Central memory CD4-positive, alpha-beta T cell (primary cell): ENCODE measurements at regions not wholly inside any gene's neighbourhood (a gene's known extent, or its start where the extent isn't known, plus 50 kb on each side); places are given as distances from the start of the nearest gene placed in this dataset.

ENCODE experiments used
- DNase-seq: peaks from one replicate; pipeline ENCODE4 v3.0.0; 2022

- DNase-seq, result no peak
Measured at GRCh38 chr1:38249001-38249400, 202.4 kb upstream of the POU3F1 start.

GRCh38 chr1:38246955-38247952, 200.7 kb upstream of the POU3F1 start:
- no peak for DNase-seq

GRCh38 chr1:38244218-38244845, 197.7 kb upstream of the POU3F1 start:
- no peak for DNase-seq

DNA sequence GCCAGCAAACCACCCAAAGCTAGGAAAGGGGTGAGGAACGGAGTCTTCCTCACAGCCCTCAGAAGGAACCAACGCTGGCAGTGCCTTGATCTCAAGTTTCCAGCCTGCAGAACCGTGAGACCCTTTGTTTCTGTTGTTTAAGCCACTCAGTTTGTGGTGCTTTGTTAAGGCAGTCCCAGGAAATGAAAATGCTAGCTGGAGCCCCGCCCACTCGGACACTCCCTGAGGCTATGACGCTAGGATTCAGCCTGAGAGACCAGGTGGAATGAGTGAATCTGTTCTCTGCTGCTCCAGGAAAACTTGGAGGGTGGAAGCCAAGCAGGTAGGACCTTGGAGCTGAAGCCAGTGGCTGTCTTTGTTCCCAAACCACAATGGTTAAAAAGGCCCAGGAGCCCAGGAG, 196.5 kb upstream of the POU3F1 start:
- no peak for DNase-seq

- DNase-seq, result no peak
Measured at GRCh38 chr1:38242506-38242905, 195.9 kb upstream of the POU3F1 start.

GRCh38 chr1:38241594-38242334, 195.2 kb upstream of the POU3F1 start:
- DNase-seq, result no peak

- no peak for DNase-seq
Measured at GRCh38 chr1:38240618-38241017, 194.0 kb upstream of the POU3F1 start.

DNA sequence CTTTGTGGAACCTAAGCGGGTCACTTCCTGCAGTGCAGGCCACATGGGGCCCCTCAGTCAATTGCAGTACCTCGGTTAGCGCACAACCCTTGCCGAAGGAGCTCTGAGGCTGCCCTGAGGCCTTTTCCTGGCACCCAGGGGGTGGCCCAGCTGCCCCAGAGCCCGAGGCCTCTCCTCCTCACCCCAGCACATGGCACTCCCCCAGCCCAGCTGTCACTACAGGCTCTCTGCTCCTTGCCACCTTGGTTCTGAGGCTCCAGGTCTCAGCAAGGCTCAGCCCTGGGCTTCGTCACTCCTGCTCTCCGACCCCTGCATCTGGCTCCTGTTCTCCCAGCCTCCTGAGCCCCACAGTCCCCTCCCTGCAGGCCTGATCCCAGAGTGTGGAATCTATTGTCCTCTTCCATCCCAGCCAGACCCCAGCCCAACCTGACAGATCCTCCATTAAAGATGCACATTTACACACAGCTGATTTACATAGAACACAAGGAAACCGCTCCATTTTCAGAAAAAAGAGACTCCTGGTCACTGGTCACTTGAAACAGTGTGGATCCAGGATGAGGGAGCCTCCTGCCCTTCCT, 192.8 kb upstream of the POU3F1 start:
- DNase-seq, result no peak

DNA sequence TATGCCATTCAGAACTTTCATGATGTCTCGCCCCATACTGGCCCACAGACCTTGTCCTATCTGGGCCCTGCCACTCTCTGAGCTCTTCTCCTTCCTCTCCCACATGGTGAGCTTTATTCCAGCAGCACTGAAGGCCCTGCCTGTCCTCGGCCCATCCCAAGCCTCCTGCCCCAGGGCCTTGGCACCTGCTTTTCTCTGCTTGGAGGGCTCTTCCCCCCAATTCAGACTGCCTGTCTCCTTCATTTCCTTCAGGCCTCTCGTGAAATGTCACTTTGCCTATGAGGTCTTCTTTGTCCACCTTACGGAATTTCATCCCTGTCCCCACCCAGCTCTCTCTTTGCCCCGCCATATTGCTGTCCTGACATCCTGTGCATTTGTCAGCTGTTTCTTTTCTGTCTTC, 191.7 kb upstream of the POU3F1 start:
- DNase-seq, result no peak

GRCh38 chr1:38235705-38236104, 189.1 kb upstream of the POU3F1 start:
- no peak for DNase-seq

DNA sequence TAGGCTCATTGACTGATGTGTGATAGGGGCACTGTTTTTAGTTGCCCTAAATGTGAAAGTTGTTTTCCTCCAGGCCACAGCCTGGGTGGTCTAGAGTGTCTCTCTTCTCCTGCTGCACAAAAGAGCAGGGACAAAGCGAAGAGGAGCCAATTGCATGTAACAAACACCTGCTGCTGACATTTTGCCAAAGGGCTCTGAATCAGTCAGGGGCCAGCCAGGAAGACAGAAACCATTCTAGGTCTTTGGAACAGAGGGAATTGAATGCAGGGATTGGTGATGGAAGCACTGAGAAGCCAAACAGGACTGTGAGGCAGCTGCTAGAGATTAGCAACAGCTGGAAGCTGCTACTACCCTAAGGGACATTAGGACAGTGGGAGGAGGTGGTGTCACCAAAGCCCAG, 185.3 kb upstream of the POU3F1 start:
- no peak for DNase-seq

DNA sequence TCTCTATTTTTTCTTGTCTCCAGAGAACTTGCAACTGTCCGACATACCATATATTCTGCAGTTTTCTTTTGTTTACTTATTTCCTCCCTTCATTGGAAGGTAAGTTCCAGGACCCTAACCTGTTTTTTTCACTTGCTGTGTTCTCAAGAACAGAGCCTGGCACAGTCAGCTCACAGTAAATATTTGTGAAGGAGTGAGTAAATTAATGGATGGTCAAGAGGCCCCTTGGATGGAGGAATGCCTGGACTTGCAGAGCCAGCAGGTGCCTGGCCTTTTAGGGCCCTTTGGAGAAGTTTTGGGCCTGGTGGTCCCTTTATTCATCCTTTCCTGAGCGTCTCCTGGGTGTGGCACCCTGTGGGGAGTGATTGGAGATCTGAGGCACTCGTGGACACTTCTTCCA, 182.1 kb upstream of the POU3F1 start:
- no peak for DNase-seq

DNA sequence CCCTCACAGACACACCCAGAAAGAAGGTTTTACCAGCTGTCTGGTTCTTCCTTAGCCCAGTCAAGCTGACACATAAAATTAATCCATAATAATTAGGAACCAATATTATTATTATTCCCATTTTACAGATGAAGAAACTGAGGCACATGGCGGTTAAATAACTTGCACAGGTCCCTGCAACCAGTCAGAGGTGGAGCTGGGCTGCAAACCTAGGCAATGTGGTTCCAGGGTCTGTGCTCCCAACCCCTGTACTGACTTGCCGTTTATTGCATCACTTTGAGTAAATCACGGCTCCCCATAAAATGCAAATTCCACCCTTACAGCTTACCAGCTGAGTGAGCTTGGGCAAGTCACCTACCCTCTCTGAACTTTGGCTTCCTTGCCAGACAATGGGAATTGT, 179.2 kb upstream of the POU3F1 start:
- DNase-seq, result no peak

GRCh38 chr1:38223391-38223790, 176.8 kb upstream of the POU3F1 start:
- DNase-seq, result no peak

DNA sequence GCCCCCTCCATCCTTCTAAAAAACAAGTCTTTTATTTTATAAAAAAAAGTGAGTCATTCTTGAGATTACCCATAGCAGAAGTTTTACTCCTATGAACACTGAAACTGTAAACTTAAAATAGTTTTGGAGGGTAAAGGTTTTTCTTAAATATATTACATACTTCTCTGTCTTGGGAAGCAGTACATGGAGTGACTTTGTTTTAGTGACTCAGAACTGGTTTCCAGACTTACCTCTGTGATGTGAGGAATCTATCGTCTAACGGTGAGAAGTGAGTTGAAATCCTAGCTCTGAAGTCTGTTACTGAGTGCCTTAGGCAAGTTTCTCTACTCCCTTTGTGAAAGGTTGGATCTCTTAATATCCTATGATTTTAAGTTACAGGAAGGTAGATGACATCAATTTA, 176.3 kb upstream of the POU3F1 start:
- no peak for DNase-seq

GRCh38 chr1:38221006-38221649, 174.5 kb upstream of the POU3F1 start:
- no peak for DNase-seq

GRCh38 chr1:38217316-38217715, 170.7 kb upstream of the POU3F1 start:
- no peak for DNase-seq

DNA sequence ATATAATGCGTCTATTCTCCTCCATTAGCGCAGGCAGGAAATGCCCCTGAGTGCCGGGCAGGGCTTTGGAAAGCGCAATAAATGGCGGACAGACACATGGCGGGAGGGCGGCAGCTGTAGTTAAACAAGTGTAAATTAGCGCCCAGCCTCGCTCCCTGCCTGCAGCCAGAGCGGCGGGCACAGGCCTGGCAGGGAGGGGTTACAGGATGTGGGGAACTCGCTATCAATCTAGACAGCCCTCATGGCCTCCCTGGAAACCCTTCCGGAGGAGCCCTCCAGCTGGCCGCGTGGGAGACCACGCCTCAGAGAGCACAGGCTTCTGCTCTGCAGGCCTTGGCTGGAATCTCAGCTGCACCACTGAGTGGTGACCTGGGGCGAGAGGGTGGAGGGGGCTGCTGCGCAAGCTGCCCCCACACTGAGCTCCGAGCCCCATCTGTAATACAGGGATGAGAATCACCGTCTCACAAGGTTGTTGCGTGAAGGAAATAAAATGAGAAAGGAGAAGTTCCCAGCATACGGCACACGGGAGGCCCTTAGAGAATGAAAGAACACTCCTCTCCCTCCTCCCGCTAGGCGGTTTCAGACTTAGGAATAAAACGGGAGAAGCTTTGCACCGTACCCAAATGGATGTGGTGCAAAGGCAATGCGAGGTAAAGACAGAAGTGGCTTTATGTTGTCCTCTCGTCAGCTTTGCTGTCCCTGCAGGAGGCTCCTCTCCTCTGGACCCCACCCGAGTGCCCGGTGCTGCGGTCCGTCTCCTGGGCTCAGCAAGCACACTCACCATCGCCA, 167.2 kb upstream of the POU3F1 start:
- no peak for DNase-seq

GRCh38 chr1:38210895-38211177, 164.2 kb upstream of the POU3F1 start:
- no peak for DNase-seq

DNA sequence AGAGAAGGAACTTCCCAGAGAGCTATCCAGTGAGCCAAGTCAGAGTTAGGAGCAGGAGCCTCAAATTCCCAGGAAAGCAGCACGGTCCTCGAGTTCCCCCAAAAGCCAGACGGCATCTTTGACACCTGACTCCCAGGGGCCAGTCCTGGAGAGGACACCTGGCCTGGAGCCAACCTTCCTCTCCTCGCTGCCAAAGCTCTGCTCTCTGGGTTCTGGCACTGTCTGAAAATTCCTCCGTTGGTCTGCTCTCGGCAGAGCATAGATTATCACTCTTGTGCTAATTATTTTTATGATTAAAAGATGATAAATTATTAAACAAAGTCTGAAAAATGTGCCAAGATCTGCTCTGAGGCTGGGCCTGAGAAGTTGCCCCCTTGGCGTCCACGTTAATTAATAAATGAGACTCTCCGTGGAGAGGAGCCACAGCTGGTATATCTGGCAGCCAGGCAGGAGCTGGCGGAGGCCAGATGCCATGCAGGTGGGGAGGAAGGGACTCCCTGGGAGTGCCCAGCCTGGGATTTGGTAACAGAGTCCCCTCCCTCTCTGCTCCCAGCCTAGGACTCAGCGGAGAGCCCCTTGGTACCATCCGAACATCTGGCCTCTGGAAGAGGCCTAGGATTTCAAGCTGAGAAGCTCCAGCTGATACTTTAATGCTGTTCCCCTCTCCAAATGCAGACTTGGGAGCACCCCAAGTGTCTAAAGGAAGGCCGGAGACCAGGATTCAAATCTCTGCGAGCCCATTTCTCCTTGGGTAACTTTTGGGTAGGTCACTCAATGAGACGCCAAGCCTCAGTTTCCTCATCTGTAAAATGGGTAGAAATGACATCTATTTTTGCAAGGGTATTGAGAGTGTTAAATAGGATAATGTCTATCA, 163.7 kb upstream of the POU3F1 start:
- DNase-seq, result no peak
